ENCODE measurements at regions not wholly inside any gene's neighbourhood (a gene's known extent, or its start where the extent isn't known, plus 50 kb on each side); places are given as distances from the start of the nearest gene placed in this dataset.

DNA sequence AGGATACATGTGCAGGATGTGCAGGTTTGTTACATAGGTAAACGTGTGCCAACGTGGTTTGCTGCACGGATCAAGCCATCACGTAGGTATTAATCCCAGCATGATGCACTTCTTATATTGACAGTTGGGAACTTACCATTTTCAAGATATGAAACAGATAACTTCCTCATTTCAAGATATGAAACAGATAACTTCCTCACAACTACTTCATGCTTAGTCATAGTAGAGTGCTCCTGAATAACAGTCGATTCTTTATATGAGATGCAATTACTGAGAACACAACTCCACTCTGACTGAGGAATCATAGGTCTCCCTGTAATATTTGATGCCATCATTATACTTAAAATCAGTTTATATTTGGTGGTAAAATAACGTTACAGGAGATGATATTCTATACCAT is 1124.3 kb downstream of the AMY1C start:
- TF ChIP-seq CTCF (IDR thresholded peaks at IDR 0.05 in 8 of 11, conservative IDR thresholded peaks at IDR 0.05 in 3 of 11), result no peak
- TF ChIP-seq POLR2AphosphoS5 (IDR thresholded peaks at IDR 0.05), result no peak
